Activated naive CD4-positive, alpha-beta T cell treated with anti-CD3 and anti-CD28 coated beads for 36 hours (primary cell): ENCODE measurements at regions not wholly inside any gene's neighbourhood (a gene's known extent, or its start where the extent isn't known, plus 50 kb on each side); places are given as distances from the start of the nearest gene placed in this dataset.
A peak's percentile ranks its signal among the peaks of the same experiment; 100 is the strongest.

Source experiments
- CTCF ChIA-PET: fragments of 350-600 bp; sonication (Branson Sonifier 250); formaldehyde crosslinking; loops from one replicate; lab custom pipeline; 2021; ENCODE audit warnings: antibody characterized with exemption; lab: Charles Lee
- DNase-seq: peaks from one replicate; pipeline ENCODE4 v3.0.0-alpha.2; 2020
- H3K27ac Mint-ChIP-seq: one replicate; pipeline ENCODE4 v1.8.0; 2021; ENCODE audit warnings: mild to moderate bottlenecking, mixed read lengths
- H3K27me3 Mint-ChIP-seq: one replicate; pipeline ENCODE4 v1.8.0; 2021; ENCODE audit warnings: low read depth, mixed read lengths
- H3K36me3 Mint-ChIP-seq: one replicate; pipeline ENCODE4 v1.8.0; 2021; ENCODE audit warnings: low read depth, mixed read lengths
- H3K4me1 Mint-ChIP-seq: one replicate; pipeline ENCODE4 v1.8.0; 2021; ENCODE audit warnings: low read depth, mixed read lengths
- H3K4me3 Mint-ChIP-seq: one replicate; pipeline ENCODE4 v1.8.0; 2021; ENCODE audit warnings: mild to moderate bottlenecking, moderate library complexity, mixed read lengths
- H3K9me3 Mint-ChIP-seq: one replicate; pipeline ENCODE4 v1.8.0; 2021; ENCODE audit warnings: mixed read lengths
- intact Hi-C: fragments of 100-400 bp; cut with micrococcal nuclease; formaldehyde crosslinking; loops from one replicate; pipeline ENCODE4 v1.15.1; 2023

GRCh38 chr5:81854915-81855314 lies 104.0 kb upstream of the SSBP2 start:
- H3K4me3 Mint-ChIP-seq, result no peak overlapping the region
- H3K9me3 Mint-ChIP-seq, result no peaks in the 10 kb centered on the region
- H3K27ac Mint-ChIP-seq, result no peak overlapping the region
- H3K27me3 Mint-ChIP-seq, result no peaks in the 10 kb centered on the region
- H3K4me1 Mint-ChIP-seq, result peaks cover 43% of the 10 kb centered on the region
- intact Hi-C loops, result loop anchor here (2.0 to 5.0 kb wide), 3 partner anchors 223 to 372 kb away; no protein-coding TSS in a partner anchor
- H3K36me3 Mint-ChIP-seq, result no peaks in the 10 kb centered on the region
- no peak for DNase-seq
- CTCF ChIA-PET, result interaction anchor here (0.6 kb wide), 1 partner anchor 426 kb away, joined by 3 read pairs; no protein-coding TSS in a partner anchor

GRCh38 chr5:81854485-81854884 lies 103.6 kb upstream of the SSBP2 start:
- no peaks in the 10 kb centered on the region for H3K36me3 Mint-ChIP-seq
- CTCF ChIA-PET, result interaction anchor here (0.6 kb wide), 1 partner anchor 426 kb away, joined by 3 read pairs; no protein-coding TSS in a partner anchor
- H3K9me3 Mint-ChIP-seq, result no peaks in the 10 kb centered on the region
- no peaks in the 10 kb centered on the region for H3K27me3 Mint-ChIP-seq
- no peak overlapping the region for H3K27ac Mint-ChIP-seq
- no peak for DNase-seq
- H3K4me3 Mint-ChIP-seq, result no peak overlapping the region
- intact Hi-C loops, result loop anchor here (2.0 to 5.0 kb wide), 3 partner anchors 222 to 373 kb away; no protein-coding TSS in a partner anchor
- peaks cover 43% of the 10 kb centered on the region for H3K4me1 Mint-ChIP-seq

- intact Hi-C loops, result loop anchor here (2.0 to 5.0 kb wide), 3 partner anchors 221 to 550 kb away; no protein-coding TSS in a partner anchor
- H3K9me3 Mint-ChIP-seq, result no peaks in the 10 kb centered on the region
- no peaks in the 10 kb centered on the region for H3K36me3 Mint-ChIP-seq
- CTCF ChIA-PET, result interaction anchor here (1.9 to 4.4 kb wide), 2 partner anchors 14 to 102 kb away, joined by 5 to 23 read pairs; partner anchors contain the start of gene SSBP2
- H3K4me1 Mint-ChIP-seq, result peaks cover 43% of the 10 kb centered on the region
- H3K4me3 Mint-ChIP-seq, result peak overlapping the region; percentile 86
- H3K27ac Mint-ChIP-seq, result peak overlapping the region; percentile 83
- no peaks in the 10 kb centered on the region for H3K27me3 Mint-ChIP-seq
- no peak for DNase-seq
Observed at GRCh38 chr5:81853030-81853357, 102.1 kb upstream of the SSBP2 start.

DNA sequence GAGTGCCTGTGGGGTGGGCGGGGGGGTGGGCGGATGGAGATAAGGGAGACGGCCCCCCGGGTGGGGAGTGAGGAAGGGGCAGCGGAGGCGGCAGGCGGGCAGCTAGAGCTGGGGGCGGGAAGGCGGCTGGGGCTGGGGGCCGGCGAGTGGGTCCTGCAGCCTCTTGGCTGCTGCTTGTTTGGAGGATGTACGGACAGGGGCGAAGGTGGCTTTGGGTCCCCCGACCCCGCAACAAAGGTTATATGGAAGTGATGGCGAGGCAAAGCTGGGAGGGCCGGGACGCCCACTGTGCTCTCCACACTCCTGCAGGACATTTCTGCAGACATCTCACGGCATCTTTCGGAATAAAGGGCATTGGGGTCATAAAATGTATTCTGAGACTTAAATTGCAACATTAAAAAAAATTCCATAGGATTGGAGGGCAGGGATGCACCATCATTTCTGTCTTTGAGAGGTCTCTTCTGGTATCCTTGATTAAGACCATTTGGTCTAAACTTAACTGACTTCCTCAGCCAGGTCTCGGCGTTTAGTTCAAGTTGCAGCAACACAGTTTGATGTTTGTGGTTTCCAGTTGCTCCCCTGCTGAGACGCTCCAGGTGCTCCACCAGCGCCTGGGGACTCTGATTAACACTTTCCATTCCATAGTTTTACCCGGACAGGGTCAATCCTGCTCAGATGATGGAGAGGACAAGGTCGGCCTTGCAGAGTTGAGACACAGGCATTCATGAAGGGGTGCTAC lies 101.6 kb upstream of the SSBP2 start:
- H3K36me3 Mint-ChIP-seq, result no peaks in the 10 kb centered on the region
- no peaks in the 10 kb centered on the region for H3K9me3 Mint-ChIP-seq
- CTCF ChIA-PET, result interaction anchor here (0.6 to 4.4 kb wide), 6 partner anchors 14 to 431 kb away, joined by 3 to 23 read pairs (median 4); partner anchors contain the start of gene SSBP2
- H3K27ac Mint-ChIP-seq, result peak overlapping the region; percentile 92
- H3K4me3 Mint-ChIP-seq, result peak overlapping the region; percentile 86
- intact Hi-C loops, result loop anchor here (1.0 to 5.0 kb wide), 4 partner anchors 220 to 550 kb away; no protein-coding TSS in a partner anchor
- H3K27me3 Mint-ChIP-seq, result no peaks in the 10 kb centered on the region
- H3K4me1 Mint-ChIP-seq, result peaks cover 43% of the 10 kb centered on the region
- DNase-seq, result peak; percentile 37

DNA sequence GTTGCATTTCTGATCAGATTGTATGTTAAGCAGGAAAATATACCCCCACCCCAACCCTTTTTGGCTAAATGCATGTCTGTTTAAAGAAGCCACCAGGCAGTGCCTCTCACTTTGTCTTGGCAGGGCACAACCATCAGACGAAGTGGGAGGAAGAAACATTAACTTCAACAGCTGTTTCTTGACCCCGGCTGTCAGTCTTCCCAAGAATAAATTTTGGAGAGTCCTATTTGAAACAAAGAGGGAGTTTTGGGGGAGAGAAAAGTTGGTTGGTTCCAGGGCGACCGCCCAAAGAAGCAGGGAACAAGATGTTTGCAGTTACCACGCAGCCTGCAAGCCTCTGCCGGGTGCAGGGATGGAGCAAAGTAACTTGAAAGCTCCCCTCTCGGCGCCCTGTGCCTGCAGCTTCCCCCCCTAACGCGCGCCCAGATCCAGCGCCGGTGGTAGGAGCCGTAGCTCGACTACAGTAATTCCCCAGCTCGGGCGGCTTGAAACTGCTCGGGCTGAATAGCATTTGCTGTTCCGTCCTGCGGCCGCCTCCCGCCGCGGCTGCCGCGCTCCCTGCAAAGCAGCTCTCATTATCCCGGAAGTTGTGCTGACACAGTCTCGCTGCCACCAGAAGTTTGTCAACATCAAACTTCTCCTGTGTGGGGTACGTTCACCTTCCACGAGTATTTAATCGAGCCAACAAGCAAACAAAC lies 100.7 kb upstream of the SSBP2 start:
- peak overlapping the region; percentile 86 for H3K4me3 Mint-ChIP-seq
- peak; percentile 91 for DNase-seq
- no peaks in the 10 kb centered on the region for H3K9me3 Mint-ChIP-seq
- CTCF ChIA-PET, result interaction anchor here (0.5 to 4.4 kb wide), 8 partner anchors 13 to 656 kb away, joined by 3 to 23 read pairs (median 3); partner anchors contain the start of gene SSBP2
- H3K27ac Mint-ChIP-seq, result peak overlapping the region; percentile 92
- H3K36me3 Mint-ChIP-seq, result no peaks in the 10 kb centered on the region
- intact Hi-C loops, result loop anchor here (1.0 to 5.0 kb wide), 10 partner anchors 72 to 549 kb away; partner anchors contain the start of genes RPS23 and SSBP2
- H3K4me1 Mint-ChIP-seq, result peaks cover 40% of the 10 kb centered on the region
- no peaks in the 10 kb centered on the region for H3K27me3 Mint-ChIP-seq

GRCh38 chr5:81850501-81851357 lies 99.8 kb upstream of the SSBP2 start:
- no peak for DNase-seq
- H3K36me3 Mint-ChIP-seq, result no peaks in the 10 kb centered on the region
- no peaks in the 10 kb centered on the region for H3K9me3 Mint-ChIP-seq
- H3K27ac Mint-ChIP-seq, result peak overlapping the region; percentile 92
- CTCF ChIA-PET, result interaction anchor here (0.8 to 4.4 kb wide), 8 partner anchors 10 to 425 kb away, joined by 3 to 23 read pairs (median 3); partner anchors contain the start of gene SSBP2
- H3K27me3 Mint-ChIP-seq, result no peaks in the 10 kb centered on the region
- intact Hi-C loops, result loop anchor here (1.0 to 5.0 kb wide), 8 partner anchors 71 to 428 kb away; partner anchors contain the start of genes RPS23 and SSBP2
- H3K4me3 Mint-ChIP-seq, result peak overlapping the region; percentile 86
- H3K4me1 Mint-ChIP-seq, result peaks cover 40% of the 10 kb centered on the region

DNA sequence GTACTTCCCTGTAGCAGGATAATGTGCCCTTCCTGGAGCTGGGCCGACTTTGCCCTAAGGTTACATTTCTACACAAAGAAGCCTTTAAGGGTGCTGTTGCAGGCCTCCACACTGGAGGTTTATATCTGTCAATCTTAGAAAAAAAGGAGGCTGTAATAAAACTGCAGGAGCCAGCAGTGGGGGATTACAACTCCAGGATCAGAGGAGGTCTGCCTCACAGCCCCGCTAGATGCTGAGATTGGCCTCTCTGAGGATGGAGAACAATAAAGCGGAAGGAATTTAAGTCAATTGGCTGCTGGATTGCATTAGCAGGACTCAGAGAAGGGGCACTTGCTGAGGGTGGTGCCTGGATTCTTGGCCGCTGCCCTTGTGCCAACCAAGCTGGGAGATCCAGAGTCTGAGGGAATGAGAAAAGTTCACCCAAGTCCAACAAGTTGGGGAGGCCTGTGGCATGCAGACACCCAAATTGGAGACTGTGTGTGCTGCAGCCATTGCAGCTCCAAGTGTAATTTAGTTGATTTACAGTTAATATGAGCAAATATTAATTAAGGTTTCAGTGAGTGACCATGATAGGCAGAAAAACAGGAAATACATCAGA lies 99.0 kb upstream of the SSBP2 start:
- Mint-ChIP-seq H3K27me3 (no peaks in the 10 kb centered on the region), H3K4me1 (peaks cover 39% of the 10 kb centered on the region), H3K27ac (no peak overlapping the region), H3K36me3 (no peaks in the 10 kb centered on the region), H3K4me3 (no peak overlapping the region), H3K9me3 (no peaks in the 10 kb centered on the region)
- DNase-seq, result no peak
- CTCF ChIA-PET, result interaction anchor here (0.8 to 4.4 kb wide), 5 partner anchors 11 to 424 kb away, joined by 3 to 23 read pairs (median 3); no protein-coding TSS in a partner anchor
- intact Hi-C loops, result loop anchor here (2.0 to 5.0 kb wide), 3 partner anchors 218 to 377 kb away; no protein-coding TSS in a partner anchor

GRCh38 chr5:81848362-81848880 lies 97.5 kb upstream of the SSBP2 start:
- Mint-ChIP-seq H3K4me1 (peaks cover 28% of the 10 kb centered on the region), H3K27ac (no peak overlapping the region), H3K36me3 (no peaks in the 10 kb centered on the region), H3K27me3 (no peaks in the 10 kb centered on the region), H3K9me3 (no peaks in the 10 kb centered on the region), H3K4me3 (no peak overlapping the region)
- intact Hi-C loops, result no loop called here
- DNase-seq, result no peak
- CTCF ChIA-PET, result interaction anchor here (4.4 kb wide), 1 partner anchor 10 kb away, joined by 23 read pairs; no protein-coding TSS in a partner anchor

GRCh38 chr5:81846301-81846700 lies 95.4 kb upstream of the SSBP2 start:
- H3K4me3 Mint-ChIP-seq, result no peak overlapping the region
- H3K27ac Mint-ChIP-seq, result no peak overlapping the region
- DNase-seq, result no peak
- CTCF ChIA-PET, result interaction anchor here (0.6 kb wide), 1 partner anchor 318 kb away, joined by 4 read pairs; no protein-coding TSS in a partner anchor
- peaks cover 15% of the 10 kb centered on the region for H3K4me1 Mint-ChIP-seq
- intact Hi-C loops, result no loop called here
- no peaks in the 10 kb centered on the region for H3K27me3 Mint-ChIP-seq
- H3K9me3 Mint-ChIP-seq, result no peaks in the 10 kb centered on the region
- no peaks in the 10 kb centered on the region for H3K36me3 Mint-ChIP-seq

DNA sequence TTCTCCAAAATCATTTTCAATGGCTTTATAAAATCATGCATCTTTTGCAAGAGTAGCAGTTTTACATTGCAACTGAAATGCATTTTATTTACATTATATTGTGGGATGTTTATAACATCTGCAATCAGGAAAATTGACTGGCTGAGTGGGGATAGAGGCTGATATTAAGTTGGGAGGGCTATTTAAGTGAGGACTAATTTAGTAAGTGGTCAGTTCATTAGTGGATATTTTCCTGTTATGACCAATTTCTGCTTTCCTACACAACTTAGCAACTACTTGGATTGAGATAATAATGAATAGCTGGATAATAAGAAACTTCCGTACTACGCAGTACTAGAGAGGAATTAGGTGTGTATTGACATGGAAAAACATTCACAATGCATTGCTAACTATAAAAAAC lies 92.9 kb upstream of the SSBP2 start:
- H3K4me1 Mint-ChIP-seq, result peaks cover 2% of the 10 kb centered on the region
- no peaks in the 10 kb centered on the region for H3K9me3 Mint-ChIP-seq
- no peaks in the 10 kb centered on the region for H3K36me3 Mint-ChIP-seq
- H3K27ac Mint-ChIP-seq, result no peak overlapping the region
- CTCF ChIA-PET, result interaction anchor here (0.6 to 0.8 kb wide), 3 partner anchors 16 to 322 kb away, joined by 3 to 4 read pairs (median 3); no protein-coding TSS in a partner anchor
- intact Hi-C loops, result no loop called here
- no peak for DNase-seq
- H3K4me3 Mint-ChIP-seq, result no peak overlapping the region
- no peaks in the 10 kb centered on the region for H3K27me3 Mint-ChIP-seq
